ENCODE measurements at regions not wholly inside any gene's neighbourhood (a gene's known extent, or its start where the extent isn't known, plus 50 kb on each side); places are given as distances from the start of the nearest gene placed in this dataset.

DNA sequence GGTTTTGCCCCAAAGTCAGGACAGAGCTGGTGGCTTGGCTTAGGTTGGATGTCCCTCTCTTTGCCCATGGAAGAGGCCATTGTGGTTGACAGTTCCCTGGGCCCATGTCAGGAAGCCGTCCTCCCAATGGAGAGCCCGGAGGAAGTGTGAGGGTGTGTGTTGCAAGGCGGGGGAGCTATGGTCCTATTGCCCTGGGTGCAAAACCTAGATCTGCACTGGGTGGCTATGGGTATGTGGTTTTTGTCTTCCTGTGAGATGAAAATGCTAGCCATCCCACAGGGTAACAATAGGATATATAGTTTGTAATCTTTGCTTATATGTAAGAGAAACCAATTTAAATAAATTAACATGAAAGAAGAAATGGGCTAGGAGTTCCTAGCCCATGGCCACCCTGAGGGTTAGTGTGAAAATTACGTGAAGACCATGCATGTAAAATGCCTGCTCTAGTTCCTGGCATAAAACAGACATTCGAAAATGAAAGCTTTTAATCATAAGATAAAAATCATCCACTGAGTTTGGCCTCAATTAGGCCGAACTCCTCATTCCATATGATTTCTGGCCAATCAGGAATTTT lies 189.2 kb downstream of the PLPP4 start (continued):
- TF ChIP-seq GTF2I (CRISPR knock-in tag; conservative IDR thresholded peaks at IDR 0.05): no peak
- TF ChIP-seq, protein P1, sequence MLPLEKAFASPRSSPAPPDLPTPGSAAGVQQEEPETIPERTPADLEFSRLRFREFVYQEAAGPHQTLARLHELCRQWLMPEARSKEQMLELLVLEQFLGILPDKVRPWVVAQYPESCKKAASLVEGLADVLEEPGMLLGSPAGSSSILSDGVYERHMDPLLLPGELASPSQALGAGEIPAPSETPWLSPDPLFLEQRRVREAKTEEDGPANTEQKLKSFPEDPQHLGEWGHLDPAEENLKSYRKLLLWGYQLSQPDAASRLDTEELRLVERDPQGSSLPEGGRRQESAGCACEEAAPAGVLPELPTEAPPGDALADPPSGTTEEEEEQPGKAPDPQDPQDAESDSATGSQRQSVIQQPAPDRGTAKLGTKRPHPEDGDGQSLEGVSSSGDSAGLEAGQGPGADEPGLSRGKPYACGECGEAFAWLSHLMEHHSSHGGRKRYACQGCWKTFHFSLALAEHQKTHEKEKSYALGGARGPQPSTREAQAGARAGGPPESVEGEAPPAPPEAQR (CRISPR knock-in tag; IDR thresholded peaks at IDR 0.05): no peak
- no peak for TF ChIP-seq HMGA2 (CRISPR knock-in tag; IDR thresholded peaks at IDR 0.05)
- TF ChIP-seq, protein P2, sequence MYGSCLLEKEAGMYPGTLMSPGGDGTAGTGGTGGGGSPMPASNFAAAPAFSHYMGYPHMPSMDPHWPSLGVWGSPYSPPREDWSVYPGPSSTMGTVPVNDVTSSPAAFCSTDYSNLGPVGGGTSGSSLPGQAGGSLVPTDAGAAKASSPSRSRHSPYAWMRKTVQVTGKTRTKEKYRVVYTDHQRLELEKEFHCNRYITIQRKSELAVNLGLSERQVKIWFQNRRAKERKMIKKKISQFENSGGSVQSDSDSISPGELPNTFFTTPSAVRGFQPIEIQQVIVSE (CRISPR knock-in tag; IDR thresholded peaks at IDR 0.05; ENCODE audit: borderline replicate concordance): no peak
- no peak for TF ChIP-seq FOXJ3 (CRISPR knock-in tag; IDR thresholded peaks at IDR 0.05; ENCODE audit: borderline replicate concordance)
- TF ChIP-seq ZNF671 (CRISPR knock-in tag; IDR thresholded peaks at IDR 0.05): no peak
- TF ChIP-seq, protein P3, sequence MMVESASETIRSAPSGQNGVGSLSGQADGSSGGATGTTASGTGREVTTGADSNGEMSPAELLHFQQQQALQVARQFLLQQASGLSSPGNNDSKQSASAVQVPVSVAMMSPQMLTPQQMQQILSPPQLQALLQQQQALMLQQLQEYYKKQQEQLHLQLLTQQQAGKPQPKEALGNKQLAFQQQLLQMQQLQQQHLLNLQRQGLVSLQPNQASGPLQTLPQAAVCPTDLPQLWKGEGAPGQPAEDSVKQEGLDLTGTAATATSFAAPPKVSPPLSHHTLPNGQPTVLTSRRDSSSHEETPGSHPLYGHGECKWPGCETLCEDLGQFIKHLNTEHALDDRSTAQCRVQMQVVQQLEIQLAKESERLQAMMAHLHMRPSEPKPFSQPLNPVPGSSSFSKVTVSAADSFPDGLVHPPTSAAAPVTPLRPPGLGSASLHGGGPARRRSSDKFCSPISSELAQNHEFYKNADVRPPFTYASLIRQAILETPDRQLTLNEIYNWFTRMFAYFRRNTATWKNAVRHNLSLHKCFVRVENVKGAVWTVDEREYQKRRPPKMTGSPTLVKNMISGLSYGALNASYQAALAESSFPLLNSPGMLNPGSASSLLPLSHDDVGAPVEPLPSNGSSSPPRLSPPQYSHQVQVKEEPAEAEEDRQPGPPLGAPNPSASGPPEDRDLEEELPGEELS (CRISPR knock-in tag; IDR thresholded peaks at IDR 0.05): no peak
- TF ChIP-seq, protein P4, sequence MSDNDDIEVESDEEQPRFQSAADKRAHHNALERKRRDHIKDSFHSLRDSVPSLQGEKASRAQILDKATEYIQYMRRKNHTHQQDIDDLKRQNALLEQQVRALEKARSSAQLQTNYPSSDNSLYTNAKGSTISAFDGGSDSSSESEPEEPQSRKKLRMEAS (CRISPR knock-in tag; IDR thresholded peaks at IDR 0.05): no peak
- no peak for TF ChIP-seq RORB (CRISPR knock-in tag; IDR thresholded peaks at IDR 0.05)
- TF ChIP-seq ATF1 (CRISPR knock-in tag; IDR thresholded peaks at IDR 0.05): no peak

DNA sequence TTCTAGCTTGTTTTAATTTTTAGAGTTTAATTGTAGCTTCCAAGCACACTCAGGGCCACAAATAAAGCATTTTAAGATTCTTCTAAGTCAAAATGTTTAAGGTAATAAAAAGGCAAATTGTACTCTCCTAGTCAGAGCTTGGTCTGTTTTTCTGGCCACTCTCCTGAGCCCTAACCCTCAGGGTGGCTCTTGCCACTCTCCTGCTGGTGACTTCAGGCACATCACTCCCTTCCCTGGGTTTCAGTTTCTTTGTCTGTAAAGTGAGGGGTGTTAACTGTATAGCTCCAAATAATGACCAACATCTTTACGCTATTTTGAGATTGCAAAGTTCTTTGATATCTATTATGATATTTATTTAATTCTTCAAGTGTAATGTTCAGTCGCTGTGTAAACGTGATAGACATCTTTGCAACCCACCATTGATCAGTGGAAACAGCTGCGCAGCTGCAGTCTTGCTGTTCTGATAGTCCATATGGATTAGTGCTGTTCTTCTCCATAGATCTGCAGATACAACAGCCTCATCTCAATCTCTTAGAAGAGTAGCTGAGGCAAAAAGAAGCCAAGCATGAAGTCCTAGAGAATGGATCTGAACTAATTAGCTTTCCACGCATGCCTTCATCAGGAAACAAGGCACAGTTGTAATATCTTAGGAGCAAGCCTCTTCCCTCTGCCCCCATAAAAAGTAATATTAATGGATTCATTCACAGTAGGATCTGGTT lies 189.9 kb downstream of the PLPP4 start:
- CTCF ChIA-PET: interaction anchor here (0.5 to 5.0 kb wide), 15 partner anchors 11 to 711 kb away, joined by 3 to 37 read pairs (median 4); partner anchors contain the start of gene PLPP4
- H3K27me3 Mint-ChIP-seq (ENCODE audit: low read depth): peaks cover 67% of the 10 kb centered on the region
- TF ChIP-seq TP53 (CRISPR knock-in tag; IDR thresholded peaks at IDR 0.05) (no peak), GTF2I (CRISPR knock-in tag; conservative IDR thresholded peaks at IDR 0.05) (no peak), ZNF423 (CRISPR knock-in tag; IDR thresholded peaks at IDR 0.05) (no peak), ZNF671 (CRISPR knock-in tag; IDR thresholded peaks at IDR 0.05) (no peak), NR1H2 (CRISPR knock-in tag; IDR thresholded peaks at IDR 0.05) (no peak), SMAD4 (CRISPR knock-in tag; IDR thresholded peaks at IDR 0.05) (no peak), JUN (CRISPR knock-in tag; IDR thresholded peaks at IDR 0.05) (no peak)
- TF ChIP-seq, protein P5, sequence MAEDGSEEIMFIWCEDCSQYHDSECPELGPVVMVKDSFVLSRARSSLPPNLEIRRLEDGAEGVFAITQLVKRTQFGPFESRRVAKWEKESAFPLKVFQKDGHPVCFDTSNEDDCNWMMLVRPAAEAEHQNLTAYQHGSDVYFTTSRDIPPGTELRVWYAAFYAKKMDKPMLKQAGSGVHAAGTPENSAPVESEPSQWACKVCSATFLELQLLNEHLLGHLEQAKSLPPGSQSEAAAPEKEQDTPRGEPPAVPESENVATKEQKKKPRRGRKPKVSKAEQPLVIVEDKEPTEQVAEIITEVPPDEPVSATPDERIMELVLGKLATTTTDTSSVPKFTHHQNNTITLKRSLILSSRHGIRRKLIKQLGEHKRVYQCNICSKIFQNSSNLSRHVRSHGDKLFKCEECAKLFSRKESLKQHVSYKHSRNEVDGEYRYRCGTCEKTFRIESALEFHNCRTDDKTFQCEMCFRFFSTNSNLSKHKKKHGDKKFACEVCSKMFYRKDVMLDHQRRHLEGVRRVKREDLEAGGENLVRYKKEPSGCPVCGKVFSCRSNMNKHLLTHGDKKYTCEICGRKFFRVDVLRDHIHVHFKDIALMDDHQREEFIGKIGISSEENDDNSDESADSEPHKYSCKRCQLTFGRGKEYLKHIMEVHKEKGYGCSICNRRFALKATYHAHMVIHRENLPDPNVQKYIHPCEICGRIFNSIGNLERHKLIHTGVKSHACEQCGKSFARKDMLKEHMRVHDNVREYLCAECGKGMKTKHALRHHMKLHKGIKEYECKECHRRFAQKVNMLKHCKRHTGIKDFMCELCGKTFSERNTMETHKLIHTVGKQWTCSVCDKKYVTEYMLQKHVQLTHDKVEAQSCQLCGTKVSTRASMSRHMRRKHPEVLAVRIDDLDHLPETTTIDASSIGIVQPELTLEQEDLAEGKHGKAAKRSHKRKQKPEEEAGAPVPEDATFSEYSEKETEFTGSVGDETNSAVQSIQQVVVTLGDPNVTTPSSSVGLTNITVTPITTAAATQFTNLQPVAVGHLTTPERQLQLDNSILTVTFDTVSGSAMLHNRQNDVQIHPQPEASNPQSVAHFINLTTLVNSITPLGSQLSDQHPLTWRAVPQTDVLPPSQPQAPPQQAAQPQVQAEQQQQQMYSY (CRISPR knock-in tag; IDR thresholded peaks at IDR 0.05): no peak
- TF ChIP-seq, protein P6, sequence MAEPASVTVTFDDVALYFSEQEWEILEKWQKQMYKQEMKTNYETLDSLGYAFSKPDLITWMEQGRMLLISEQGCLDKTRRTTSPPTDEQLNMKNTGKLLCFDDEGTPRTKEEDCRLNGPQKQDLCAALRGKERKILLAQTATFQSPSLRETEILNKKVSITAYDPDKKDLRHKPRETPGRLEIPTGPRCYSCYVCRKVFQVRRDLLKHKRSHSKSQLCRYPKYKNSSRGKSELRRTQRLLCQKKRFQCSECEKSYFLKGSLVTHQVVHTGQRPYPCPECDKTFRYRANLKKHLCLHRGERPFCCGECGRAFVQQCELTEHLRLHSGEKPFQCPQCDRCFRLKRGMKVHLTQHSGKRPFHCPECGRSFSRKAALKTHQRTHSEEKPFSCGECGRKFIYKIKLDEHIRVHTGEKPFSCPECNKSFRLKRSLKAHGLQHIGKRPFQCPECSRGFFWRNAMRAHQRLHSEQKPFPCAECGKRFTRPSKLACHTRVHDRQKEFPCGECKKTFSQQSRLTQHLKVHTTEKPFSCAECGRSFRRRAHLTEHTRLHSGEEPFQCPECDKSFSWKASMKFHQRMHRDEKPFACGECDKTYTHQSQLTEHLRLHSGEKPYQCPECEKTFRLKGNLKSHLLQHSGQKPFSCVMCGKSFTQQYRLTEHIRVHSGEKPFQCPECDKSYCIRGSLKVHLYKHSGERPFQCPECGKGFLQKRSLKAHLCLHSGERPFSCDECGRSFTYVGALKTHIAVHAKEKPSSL (CRISPR knock-in tag; conservative IDR thresholded peaks at IDR 0.05): no peak
- TF ChIP-seq, protein P7, sequence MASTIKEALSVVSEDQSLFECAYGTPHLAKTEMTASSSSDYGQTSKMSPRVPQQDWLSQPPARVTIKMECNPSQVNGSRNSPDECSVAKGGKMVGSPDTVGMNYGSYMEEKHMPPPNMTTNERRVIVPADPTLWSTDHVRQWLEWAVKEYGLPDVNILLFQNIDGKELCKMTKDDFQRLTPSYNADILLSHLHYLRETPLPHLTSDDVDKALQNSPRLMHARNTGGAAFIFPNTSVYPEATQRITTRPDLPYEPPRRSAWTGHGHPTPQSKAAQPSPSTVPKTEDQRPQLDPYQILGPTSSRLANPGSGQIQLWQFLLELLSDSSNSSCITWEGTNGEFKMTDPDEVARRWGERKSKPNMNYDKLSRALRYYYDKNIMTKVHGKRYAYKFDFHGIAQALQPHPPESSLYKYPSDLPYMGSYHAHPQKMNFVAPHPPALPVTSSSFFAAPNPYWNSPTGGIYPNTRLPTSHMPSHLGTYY (CRISPR knock-in tag; IDR thresholded peaks at IDR 0.05): no peak
- TF ChIP-seq, protein P8, sequence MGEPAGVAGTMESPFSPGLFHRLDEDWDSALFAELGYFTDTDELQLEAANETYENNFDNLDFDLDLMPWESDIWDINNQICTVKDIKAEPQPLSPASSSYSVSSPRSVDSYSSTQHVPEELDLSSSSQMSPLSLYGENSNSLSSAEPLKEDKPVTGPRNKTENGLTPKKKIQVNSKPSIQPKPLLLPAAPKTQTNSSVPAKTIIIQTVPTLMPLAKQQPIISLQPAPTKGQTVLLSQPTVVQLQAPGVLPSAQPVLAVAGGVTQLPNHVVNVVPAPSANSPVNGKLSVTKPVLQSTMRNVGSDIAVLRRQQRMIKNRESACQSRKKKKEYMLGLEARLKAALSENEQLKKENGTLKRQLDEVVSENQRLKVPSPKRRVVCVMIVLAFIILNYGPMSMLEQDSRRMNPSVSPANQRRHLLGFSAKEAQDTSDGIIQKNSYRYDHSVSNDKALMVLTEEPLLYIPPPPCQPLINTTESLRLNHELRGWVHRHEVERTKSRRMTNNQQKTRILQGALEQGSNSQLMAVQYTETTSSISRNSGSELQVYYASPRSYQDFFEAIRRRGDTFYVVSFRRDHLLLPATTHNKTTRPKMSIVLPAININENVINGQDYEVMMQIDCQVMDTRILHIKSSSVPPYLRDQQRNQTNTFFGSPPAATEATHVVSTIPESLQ (CRISPR knock-in tag; IDR thresholded peaks at IDR 0.05): no peak
- TF ChIP-seq, protein P9, sequence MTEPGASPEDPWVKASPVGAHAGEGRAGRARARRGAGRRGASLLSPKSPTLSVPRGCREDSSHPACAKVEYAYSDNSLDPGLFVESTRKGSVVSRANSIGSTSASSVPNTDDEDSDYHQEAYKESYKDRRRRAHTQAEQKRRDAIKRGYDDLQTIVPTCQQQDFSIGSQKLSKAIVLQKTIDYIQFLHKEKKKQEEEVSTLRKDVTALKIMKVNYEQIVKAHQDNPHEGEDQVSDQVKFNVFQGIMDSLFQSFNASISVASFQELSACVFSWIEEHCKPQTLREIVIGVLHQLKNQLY (CRISPR knock-in tag; IDR thresholded peaks at IDR 0.05): no peak

More for the DNA sequence above, 189.9 kb downstream of the PLPP4 start:
- H3K36me3 Mint-ChIP-seq: no peaks in the 10 kb centered on the region
- no peaks in the 10 kb centered on the region for H3K9me3 Mint-ChIP-seq
- POLR2A ChIA-PET: no interaction called here
- no peak overlapping the region for H3K27ac Mint-ChIP-seq
- H3K4me3 Mint-ChIP-seq: no peak overlapping the region
- peaks cover 36% of the 10 kb centered on the region for H3K4me1 Mint-ChIP-seq
- ATAC-seq (peak; percentile 58; the same call in 1 of the 2 replicates), DNase-seq (ENCODE audit: low spot score) (no peak)
